CD1c-positive myeloid dendritic cell (primary cell): ENCODE measurements at regions not wholly inside any gene's neighbourhood (a gene's known extent, or its start where the extent isn't known, plus 50 kb on each side); places are given as distances from the start of the nearest gene placed in this dataset.

ENCODE experiments used
- DNase-seq: peaks from one replicate; pipeline ENCODE4 v3.0.0-alpha.2; 2016; ENCODE audit errors: extremely low spot score

DNA sequence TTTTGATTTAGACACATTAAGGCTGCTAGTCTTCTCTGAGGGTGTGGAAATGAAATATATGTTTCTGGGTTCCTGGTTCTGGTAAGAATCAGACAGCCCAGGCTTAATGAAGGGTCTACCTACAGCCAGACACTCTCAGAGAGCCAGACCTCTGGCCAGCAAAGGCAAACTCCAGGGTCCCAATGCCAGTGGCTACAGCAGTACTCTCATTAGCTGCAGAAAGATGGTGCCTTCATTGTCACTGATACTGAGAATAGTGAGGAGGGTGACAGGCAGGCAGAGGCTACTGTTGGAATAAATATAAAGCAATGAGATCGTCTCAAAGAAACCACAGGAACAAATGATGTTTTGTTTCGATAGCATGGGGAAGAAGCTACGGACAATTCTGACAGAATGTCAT is 437.6 kb downstream of the GPM6A start:
- DNase-seq, result no peak

DNA sequence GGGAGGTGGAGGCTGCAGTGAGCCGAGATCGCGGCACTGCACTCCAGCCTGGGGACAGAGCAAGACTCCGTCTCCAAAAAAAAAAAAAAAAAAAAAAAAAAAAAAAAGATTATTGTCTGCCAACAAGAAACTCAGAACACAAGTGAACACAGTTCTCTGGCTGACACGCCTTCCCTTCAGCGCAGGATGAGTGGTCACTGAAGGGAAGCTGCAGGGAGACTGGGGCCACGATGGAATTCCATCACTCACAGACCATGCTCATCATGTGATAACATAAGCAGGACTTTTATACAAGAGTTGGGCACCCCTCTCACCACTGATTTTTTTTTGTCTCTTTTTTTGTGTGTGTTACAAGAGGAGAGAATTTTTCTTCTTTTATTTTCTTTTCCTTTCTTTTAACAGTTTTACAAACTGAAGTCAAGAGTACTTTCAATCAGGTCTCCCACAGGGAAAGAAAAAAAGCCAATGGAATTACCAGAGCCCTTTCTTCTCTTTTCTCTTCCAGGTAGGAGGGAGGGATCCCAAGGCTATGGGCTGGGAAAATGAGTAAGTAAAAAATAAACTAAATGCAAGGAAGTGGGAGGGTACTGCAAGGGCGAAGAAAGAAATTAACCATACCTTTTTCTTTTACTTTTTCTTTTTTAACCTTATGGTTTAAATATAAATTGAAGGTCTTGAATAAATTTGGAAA is 435.6 kb downstream of the GPM6A start:
- DNase-seq, result no peak

DNA sequence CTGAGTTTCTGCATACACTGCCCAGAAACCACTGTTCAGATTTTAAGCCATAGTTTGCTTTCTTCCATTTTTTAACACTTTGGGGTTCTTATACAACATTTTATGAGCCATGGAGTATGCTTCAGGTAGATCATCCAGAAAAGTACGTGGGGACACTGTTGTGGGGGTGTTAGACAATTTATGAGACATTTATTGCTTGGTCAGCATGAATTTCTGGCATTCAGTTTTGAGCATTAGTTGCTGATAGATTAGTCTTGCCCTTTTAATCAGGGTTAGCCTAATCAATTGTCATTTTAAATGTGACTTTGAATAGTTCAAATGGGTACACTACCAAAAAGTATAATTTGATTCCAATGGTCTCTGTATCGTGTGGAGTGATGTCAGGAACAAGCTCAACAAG is 434.9 kb downstream of the GPM6A start:
- no peak for DNase-seq

DNA sequence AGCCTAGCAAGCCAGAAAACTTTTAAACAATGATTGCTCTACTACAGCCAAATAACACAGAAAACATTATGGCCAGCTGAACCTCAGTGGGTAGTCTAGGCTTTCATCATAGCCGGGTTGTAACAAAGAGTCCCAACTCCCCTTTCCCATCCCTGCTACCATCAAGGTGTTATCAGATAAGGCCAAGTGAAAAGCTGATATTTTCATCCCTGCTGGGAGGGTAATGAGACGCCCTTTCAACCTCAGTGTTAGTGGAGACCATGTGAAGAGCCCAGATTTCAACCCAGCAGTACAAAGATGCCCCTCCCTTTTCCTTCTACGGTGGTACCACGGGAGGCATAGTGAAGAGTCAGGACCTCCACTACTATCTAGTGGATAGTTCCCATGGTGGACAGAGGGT is 433.7 kb downstream of the GPM6A start:
- no peak for DNase-seq

DNA sequence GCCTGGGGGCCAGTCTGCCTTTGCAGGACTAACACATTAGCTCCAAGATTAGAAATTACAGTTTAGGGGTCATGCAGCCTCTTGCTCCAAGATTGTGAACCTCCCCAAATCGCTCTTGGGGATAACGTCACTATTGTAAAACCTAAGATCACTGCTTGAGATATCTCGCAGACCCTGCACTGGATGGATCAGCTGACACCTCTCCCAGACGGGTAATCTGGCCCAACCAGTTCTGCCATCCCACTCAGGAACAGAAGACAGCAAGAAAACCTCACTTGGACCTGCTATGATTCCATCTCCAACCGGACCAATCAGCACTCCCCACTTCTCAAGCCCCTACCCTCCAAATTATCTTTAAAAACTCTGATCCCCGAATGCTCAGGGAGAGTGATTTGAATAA is 431.2 kb downstream of the GPM6A start:
- DNase-seq, result no peak

DNA sequence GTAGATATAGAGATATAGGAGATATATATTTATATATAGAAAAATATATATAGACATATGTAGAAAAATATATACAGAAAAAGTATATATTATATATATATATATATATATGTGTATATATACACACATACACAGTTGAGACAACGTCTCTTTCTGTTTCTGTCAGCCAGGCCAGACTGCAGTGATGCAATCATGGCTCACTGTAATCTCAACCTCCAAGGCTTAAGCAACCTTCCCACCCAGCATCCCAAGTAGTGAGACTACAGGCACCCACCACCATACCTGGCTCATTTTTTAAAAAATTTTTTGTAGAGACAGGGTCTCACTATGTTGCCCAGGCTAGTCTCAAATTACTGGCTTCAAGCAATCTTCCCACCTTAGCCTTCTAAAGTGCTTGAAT is 426.3 kb downstream of the GPM6A start:
- no peak for DNase-seq

DNA sequence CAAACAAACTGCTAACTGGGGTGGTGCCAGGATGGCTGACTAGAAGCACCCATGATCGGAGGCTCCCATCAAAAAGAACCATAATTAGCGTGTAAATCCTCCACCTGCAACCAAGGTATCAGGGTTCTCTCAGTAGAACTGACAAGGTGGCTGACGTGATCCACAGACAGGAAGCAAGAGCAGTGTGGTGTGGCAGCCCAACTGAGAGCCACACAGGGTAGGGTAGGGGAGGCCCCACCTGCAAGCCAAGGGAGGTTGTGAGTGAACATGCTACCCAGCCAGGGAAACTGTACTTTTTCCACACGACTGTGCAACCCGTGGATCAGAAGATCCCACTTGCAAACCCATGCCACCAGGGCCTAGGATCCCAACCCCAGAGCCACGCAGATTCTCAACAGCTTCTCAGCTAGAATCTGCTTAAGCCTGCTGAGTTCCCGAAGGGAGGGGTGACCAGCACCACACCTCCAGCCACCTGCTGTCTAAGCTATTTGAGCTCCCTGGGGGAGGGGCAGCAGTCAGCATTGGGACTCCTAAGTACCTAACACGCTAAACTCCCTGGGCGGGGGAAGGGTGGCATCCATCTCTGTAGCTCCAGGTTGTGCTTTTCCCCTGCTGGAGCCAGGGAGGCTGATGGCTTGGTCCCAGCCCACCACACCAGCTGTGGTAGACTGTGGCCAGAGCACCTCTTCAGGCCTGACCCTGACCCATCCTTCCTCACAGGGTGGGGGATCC is 425.1 kb downstream of the GPM6A start:
- no peak for DNase-seq

DNA sequence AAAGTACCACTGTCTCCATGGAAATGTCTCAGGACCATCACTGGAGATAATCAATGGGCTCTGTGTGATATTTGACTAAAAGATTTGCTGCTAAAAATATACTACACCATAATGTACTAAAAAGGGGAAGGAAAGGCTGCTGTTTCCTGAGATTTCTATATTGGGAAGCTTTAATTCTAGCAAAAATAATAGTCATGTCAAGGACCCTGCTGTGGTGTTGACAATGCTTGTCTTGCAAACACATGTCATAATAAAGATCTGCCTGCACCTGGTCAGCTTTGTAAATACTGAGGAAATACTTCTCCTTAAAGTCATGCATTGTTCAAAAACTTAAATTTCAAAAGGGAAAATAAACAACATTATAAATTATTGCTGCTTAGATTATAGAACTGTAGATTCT is 417.9 kb downstream of the GPM6A start:
- no peak for DNase-seq

DNA sequence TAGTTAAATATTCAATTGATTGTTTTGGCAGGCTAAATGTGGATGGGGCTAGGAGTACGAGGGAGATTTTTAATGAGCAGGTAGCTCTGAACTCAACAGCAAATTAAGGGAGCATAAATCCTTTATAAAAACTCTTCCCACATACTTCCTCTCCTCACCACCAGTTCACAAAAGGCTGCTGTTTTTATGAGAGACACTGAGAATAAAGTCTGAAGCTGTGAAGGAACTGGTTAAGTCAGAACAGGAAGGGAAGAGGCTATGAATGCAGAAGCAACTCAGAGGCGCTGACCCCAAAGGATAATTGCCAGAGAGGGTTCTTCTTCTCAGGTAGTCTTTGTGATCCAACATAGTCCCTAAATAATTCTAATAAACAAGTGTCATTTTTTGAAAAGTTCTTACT is 406.1 kb downstream of the GPM6A start:
- DNase-seq, result no peak

DNA sequence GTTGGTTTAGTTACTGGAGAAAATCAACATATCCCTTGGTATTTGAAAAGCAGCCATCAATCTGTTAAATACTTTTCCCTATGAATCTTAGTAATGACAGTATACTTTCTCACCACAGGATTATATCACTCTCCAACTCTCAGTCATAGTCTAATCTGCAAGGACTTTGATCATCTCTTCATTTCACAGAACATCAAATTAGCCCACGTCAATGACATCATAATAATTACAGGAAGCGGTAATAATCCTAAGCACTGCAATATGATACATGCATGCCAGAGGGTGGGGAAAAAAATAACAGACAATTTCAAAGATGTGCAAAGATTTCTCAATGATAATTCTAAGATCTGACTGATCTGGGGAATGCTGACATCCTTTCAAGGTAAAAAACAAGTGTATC is 404.1 kb downstream of the GPM6A start:
- DNase-seq, result no peak

DNA sequence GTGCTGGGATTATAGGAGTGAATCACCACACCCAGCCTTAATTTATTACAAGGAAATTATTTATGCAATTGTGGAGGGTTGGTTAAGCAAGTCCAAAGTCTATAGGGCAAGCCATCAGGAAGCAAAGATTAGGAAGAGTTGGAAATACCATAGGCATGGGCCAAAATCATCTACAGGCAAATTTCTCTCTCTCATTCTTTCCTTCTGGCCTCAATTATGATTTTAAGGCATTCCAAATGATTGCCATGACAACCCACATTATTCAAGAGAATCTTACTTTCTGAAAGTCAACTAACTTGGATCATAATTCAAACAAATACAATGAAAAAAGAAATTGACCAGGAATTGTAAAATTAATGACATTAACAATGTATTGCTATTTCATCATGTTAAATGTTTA is 400.8 kb downstream of the GPM6A start:
- no peak for DNase-seq

DNA sequence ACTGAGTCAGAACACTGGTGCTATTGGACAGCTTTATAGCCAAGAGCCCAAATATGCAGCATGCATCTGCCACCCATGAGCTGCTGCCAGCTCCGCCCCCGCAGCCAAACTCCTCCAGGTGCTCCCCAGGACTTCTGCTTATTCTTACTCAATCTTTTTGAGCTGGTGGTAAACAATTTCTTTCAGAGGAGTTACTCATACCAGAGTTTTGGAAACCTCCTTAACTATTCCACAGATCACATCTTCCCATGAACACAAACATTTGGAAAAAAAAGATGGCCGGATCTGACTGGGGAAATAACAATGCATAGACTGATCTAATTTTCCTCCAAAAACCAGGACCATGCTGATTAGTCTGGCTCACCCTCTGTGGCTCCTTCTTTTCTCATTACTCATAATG is 399.9 kb downstream of the GPM6A start:
- DNase-seq, result no peak

DNA sequence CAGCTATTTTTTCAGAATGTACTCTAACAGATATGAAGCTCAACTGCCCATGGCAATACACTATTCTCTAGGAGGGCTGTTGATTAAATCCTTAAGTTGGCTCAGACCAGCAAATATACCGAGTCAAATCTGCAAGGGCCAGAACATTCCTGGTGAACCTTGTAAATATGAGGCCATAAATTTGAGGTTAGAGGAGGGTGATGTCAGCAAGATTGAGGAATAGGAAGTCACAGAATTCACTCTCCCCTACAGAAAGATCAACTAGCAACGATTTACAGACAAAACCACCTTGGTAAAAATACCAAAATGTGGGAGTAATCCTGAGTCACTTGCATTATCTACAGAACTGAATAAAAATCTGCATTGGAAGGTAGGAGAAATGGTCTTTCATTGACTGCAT is 399.3 kb downstream of the GPM6A start:
- no peak for DNase-seq

DNA sequence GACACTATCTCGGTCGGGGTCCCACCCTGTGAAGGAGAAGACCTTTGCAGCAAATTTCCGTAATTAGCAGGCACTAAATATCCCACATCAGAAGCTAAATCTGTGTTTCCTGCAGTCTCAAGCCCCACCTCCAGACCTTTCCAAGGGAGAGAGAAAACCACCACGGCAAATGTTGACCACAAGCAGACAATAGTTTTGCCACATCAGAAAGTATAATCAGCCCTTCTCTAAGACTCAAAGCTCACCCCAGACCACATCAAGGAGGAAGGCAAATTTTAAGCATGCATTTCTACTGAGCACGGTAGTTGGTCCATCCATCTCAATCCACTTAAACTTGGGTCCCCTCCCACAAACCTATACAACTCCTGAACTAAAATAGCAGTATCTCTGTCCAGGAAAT is 398.5 kb downstream of the GPM6A start:
- no peak for DNase-seq

DNA sequence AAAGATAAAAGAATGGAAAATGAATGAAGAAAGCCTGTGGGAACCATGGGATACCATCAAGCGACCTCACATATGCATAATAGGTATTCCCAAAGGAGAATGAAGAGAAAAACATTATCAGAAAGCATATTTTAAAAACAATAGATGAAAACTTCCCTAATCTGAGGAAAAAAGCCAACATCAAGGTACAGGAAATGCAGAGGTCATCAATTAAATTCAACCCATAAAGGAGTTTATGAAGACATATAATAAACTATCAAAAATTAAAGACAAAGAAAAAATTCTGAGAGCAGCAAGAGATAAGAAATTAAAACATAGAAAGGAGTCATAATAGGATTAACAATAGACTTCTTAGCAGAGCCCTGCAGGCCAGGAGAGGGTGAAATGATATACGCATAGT is 397.5 kb downstream of the GPM6A start:
- DNase-seq, result no peak

DNA sequence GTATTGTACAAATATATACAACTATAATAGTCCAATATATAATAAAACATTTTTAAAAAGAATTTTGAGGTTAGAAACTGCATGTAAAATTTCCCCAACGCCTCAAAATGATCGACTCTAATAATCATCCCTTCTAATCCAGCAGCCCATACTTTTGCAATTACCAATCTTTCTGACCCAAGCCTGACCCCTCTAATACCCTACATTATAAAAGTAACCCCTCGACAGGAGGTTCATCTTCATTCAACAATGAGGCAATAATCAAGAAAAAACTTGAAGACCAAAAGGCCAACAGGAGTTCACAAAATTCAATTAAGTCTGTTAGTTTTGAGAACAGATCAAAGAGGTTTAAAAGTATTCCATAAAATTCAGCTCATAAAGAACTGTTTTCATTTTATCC is 393.5 kb downstream of the GPM6A start:
- no peak for DNase-seq

DNA sequence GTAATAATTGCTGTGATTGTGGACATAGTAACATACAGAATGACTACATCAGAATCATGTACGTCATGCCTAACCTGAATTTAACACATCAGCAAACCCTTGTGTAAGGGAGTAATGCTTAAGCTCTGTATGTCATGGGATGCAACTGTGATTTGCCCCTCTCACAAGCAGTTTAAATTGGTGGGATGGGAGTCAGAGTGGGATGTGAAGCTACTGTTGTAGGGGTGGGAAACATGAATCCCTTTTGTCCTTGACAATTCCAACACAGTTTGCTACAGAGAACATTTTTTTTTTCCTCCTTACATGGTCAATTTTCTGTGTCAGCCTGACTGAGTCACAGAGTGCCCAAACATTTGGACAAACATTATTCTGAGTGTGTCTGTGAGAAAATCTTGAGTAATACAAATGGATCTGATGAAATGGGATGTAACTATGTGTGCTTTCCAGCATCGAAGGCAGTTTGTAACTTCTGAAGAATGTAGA is 392.8 kb downstream of the GPM6A start:
- no peak for DNase-seq

DNA sequence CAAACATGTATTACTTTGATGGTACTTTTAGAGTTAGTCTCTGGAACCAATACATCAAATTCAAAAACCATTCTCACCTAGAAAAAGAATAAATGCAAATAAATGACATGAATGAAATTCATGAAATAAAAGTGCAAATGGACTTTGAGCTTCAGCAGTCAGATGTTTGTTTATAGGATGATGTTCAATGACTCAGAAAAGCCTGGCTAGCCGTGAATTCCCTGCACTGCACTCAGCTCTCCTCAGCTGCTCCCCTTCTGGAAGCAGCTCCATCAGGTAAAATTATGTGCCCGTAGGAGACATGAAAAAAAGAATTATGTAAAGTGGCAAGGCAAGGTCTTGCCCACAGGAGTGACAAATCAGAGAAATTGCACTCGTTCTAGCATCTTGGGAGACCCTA is 390.6 kb downstream of the GPM6A start:
- no peak for DNase-seq

DNA sequence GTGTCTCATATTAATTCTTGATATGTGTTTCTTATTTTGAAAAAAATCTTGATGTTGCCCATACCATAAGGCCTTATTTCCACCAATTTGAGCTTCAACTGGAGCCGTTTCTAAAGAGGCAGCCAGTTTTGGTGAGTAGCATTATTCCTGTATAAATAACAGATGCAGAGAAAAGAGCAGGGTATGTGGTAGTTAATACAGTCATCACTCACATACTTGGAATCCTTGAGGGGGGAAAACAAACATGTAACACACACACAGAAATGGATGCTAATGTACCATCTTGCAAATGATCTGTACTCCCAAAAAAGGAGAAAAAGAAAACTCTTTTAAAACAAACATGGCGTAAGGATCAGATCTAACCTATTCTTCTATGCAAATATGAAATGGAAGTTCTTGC is 389.7 kb downstream of the GPM6A start:
- DNase-seq, result no peak

DNA sequence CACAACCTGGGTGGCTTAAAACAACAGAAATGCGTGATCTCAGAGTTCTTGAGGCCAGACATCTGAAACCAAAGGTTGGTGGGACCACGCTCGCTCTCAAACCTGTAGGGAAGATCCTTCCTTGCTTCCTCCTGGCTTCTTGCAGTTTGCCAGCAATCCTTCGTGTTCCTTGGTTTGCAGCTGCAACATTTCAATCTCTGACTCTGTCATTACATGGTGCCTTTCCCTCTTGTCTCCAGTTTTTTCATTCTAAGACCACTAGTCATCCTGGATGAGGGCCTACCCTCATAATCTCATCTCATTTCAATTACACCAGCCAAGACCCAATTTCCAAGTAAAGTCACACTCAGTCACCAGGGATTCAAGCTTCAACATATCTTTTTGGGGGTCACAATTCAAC is 388.0 kb downstream of the GPM6A start:
- DNase-seq, result no peak

DNA sequence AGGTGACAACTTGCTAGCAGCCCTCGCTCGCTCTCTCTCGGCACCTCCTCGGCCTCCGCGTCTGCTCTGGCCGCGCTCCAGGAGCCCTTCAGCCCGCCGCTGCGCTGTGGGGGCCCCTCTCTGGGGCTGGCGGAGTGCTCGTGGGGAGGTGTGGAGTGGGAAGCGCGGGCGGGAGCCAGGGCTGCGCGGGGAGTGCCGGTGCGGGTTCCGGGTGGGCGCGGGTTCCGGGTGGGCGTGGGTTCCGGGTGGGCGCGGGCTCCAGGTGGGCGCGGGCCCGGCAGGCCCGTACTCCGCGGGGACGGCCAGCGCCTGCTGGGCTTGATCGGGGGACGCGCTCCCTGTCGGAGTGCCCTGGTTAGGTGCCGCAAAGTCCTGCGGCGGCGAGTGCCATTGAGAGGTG is 384.3 kb downstream of the GPM6A start:
- DNase-seq, result no peak

DNA sequence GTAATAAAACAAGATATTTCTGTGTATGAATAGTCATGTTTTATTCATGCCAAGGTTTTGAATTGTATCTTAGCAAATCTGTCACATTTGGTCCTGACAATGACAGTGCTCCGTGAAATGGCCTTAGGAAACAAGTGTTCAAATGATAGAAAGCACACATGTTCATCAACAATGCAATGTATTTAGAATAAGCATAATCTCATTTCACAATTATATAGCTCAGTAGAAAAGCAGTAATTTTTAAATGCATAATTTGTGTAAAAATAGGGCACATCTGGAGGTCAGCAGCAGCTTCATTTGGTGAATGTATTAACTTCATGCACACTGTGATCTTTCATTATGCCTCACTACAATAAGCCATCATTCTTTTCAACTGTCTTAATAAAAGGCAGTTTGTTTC is 380.4 kb downstream of the GPM6A start:
- DNase-seq, result no peak

DNA sequence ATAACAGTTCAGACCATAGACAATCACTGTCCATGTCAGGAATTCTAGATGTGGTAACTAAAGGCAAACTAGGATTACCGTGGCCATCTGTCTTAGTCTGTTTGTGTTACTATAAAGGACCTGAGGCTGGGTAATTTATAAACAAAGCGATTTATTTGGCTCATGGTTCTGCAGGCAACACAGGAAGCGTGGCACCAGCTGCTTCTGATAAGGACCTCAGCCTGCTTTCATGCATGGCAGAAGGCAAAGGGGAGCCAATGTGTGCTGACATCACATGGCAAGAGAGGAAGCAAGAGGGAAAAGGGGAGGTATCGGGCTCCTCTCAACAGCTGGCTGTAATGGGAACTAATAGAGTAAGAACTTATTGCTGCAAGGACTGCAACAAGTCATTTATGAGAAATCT is 376.7 kb downstream of the GPM6A start:
- no peak for DNase-seq

DNA sequence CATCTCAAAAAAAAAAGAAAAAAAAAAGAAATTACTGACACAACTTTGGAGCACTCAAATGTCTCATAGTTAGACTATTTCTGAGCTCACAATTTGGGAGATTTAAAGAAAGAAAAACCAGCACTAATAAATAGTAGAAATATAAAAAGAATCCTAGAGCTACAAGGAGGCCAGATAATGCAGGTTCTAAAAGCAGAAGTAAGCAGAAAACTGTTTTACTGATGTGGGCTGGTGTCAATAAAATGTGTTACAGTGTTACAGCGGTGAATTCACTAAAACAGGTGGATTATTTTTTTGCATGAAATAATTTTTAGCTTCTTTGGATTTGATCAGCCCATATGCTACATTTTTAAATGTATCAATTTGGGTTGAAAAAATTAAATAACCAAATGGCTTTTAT is 375.9 kb downstream of the GPM6A start:
- no peak for DNase-seq
